ENCODE measurements at regions not wholly inside any gene's neighbourhood (a gene's known extent, or its start where the extent isn't known, plus 50 kb on each side); places are given as distances from the start of the nearest gene placed in this dataset.

- DNase-seq = no peak
These were observed 1334.6 kb downstream of the TBC1D22A start for GRCh38 chr22:48096851-48097665.

- DNase-seq = no peak
These were observed 1334.0 kb downstream of the TBC1D22A start for GRCh38 chr22:48096411-48096810.

DNA sequence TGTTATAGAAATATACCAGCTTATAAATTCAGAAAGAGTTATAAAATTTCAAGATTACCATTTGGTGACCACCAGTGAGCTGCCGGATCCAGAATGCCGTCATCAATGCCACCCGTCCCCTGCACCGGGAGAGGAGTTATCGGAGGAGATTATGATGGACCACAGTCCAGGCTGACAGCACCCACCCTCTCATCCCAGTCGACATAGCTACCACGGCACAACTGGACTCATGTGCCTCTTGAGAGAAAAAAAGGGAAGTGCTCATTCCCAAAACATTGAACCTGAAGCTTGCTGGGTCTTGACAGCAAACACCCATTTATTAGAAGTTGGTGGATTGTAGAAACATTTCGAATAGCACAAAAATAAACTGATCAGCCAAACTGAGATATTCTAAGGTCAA is 1331.5 kb downstream of the TBC1D22A start:
- DNase-seq = no peak

- DNase-seq = no peak
These were observed 1330.4 kb downstream of the TBC1D22A start for GRCh38 chr22:48092866-48093265.

GRCh38 chr22:48091656-48092223 is 1329.3 kb downstream of the TBC1D22A start:
- no peak for DNase-seq

DNA sequence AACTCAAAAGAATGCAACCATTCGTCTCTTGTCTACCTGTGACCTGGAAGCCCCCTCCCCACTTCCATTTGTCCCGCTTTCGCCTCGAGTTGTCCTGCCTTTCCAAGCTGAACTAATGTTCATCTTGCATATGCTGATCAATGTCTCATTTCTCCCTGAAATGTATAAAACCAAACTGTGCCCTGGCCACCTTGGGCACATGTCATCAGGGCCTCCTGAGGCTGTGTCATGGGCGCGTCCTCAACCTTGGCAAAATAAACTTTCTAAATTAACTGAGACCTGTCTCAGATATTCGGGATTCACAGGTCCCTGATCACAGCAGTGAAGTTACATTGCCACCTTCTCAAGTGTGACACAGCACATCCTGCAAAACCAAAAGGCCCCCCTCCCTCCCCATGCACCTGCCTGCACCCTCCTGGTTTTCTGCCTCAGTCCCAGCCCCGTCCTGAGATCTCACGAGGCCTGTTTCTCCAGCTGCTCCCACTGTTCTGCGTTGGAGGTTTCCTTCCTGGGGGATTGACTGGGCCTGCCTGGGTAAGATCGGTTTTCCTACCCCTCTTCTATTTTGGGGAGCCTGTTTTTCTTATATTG is 1328.7 kb downstream of the TBC1D22A start:
- no peak for DNase-seq

DNA sequence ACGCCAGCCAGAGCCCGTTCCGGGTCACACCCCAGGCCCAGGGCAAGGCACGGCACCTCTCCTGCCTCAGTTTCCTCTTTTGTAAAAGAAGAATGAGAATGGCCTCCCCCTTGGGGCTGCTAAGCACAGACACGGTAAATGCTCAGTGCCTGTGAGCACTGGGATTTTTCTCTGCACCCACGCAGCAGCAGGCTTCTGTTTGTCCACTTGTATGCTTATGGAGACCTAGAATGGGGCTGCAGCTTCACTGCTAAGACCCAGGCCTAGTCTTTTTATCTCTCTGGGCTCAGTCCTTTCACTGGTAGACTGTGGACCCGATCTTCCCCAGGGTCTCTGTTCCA is 1327.9 kb downstream of the TBC1D22A start:
- no peak for DNase-seq

DNA sequence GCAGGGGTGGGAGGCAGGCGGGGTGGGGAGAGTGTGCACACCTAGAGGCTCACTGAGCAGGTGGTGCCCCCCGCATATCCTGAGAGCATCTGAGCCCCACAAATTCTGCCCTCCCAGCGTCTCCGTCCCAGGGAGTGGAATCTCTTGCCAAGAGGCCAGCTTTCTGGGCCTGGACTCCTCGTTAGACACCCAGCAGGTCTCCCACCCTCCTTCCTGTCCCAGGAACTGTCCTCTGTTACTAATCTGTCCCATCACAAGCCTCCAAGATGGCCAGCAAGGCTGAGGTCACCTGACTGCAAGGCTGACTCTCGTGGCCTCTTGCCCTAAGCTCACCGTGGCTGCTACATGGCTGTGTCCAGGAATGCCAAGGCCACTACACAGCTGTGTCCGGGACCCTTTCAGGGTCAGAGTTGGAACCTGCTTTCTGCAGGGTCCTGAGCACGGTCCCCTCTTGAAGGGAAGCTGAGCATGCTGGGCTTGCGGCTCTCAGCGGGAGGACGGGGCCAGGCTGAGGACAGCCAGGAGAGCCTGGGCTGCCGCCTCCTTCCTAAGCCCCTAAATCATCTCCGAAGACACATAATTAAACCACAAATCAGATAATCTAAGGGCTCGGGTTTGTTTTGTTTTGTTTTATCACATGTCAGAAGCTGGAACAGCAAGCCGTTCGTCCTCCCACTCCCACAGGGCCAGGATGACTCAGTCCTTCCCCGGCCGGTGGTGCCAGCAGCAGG is 1327.3 kb downstream of the TBC1D22A start:
- no peak for DNase-seq

DNA sequence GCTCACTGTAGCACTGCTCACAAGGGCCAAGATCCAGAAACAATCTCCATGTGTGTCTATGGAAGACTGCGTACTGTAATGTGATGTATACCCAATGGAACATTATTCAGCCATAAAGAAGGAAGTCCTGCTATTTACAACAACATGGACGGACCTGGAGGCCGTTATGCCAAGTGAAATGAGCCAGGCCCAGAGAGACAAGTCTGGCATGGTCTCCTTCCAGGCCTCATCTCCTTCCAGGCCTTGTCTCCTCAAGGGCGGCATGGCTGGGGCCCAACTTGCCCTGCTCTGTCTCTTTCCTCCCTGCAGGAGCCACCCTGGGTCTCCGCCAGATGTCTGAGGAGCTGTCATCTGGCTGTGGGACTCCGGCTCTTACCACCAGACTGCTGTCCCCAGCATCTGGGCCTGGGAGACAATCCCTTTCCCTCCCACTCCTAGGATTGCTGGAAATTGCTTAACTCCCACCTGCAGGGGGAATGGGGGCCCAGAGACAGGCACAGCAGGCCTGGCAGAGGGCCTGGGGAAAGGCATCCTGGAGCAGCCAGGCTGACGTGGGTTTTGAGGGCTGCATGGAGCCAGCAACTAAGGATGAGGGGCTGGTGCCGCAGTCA is 1326.6 kb downstream of the TBC1D22A start:
- no peak for DNase-seq

DNA sequence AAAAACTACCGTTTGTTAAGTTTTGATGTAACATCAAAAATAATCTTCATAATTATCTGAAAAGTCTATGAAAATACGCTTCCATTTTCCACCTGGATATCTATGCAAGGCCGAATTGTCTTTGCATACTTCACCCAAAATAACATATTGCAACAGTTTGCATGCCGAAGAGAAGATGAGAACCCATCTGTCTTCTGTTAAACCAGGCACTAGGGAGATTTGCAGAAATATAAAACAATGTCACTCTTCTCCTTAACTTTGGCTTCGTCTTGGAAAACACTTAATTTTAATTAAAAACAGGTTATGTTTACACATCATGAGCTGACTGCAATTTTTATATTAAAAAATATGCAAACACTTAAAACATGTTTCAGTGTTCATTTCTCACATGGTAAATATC is 1325.8 kb downstream of the TBC1D22A start:
- no peak for DNase-seq

- DNase-seq = no peak
These were observed 1323.6 kb downstream of the TBC1D22A start for GRCh38 chr22:48085901-48086645.

- DNase-seq = no peak
These were observed 1322.2 kb downstream of the TBC1D22A start for GRCh38 chr22:48084729-48085050.

GRCh38 chr22:48084041-48084728 is 1321.7 kb downstream of the TBC1D22A start:
- no peak for DNase-seq

DNA sequence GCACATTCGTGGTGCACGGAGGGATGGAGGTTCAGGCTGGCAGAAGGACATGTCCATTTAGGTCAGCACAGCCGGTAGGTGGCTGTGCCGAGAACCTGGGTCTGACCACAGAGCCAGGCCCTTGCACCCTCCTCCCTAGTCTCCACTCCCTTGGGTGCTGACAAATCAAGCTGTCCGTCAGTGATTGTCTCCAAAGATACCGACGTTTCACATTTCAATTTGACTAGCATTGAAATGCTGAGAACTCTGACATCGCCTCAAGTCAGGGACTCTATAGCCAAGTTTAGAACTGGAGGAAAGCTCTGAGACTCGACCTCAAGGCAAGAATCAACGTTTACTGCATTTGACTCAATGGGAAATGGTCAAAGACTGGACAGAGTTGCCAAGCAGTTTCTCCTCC is 1321.1 kb downstream of the TBC1D22A start:
- DNase-seq = no peak

- no peak for DNase-seq
These were observed 1319.8 kb downstream of the TBC1D22A start for GRCh38 chr22:48082284-48082683.

DNA sequence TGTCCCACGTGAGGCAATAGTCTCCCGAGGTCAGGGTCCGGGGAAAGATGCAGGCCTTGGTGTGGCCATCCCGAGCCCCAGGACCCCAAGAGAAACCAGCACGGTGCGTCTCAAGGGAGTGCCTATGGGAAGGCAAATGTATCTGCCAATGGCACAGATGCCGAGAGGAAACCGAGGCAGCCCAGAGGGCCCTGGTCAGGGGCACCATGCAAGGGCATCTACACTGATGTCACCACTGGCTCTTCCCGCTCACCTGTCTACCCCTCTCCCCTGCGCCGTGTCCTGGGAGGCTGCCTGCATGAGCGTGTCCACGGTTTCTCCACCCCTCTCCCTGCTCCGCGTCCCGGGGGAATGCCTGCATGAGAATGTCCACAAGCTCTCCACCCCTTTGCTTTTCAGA is 1318.8 kb downstream of the TBC1D22A start:
- no peak for DNase-seq

DNA sequence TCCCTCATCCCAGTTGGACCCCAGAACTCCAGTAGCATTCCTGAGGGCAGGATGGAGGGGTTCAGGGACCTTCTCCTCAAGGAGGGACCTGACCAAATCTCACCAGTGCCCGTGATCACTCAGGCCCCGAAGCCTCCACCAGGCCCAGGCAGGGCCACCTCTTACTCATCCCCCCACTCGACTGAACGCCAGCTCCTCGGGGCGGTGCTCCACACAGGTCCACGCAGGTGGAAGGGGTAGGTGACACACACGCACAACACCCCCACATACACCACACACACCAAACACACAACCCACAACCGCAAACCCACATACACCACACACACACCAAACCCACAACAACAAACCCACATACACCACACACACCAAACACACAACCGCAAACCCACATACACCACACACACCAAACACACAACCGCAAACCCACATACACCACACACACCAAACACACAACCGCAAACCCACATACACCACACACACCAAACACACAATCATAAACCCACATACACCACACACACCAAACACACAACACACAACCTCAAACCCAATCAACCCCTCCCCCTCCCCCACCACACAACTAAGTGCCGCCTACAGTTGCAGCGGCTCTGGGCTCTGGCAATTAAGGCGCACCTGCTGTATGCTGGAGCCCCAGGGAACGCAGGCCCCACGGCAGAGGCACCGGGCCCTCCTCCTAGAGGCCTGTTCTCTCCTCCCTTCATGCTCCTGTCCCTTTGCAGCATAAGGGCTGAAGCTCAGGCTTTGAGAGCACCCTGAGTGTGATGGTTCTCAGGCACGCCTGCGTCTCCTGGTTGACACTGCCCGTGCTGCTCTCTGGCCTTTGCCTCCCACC is 1318.1 kb downstream of the TBC1D22A start:
- no peak for DNase-seq

DNA sequence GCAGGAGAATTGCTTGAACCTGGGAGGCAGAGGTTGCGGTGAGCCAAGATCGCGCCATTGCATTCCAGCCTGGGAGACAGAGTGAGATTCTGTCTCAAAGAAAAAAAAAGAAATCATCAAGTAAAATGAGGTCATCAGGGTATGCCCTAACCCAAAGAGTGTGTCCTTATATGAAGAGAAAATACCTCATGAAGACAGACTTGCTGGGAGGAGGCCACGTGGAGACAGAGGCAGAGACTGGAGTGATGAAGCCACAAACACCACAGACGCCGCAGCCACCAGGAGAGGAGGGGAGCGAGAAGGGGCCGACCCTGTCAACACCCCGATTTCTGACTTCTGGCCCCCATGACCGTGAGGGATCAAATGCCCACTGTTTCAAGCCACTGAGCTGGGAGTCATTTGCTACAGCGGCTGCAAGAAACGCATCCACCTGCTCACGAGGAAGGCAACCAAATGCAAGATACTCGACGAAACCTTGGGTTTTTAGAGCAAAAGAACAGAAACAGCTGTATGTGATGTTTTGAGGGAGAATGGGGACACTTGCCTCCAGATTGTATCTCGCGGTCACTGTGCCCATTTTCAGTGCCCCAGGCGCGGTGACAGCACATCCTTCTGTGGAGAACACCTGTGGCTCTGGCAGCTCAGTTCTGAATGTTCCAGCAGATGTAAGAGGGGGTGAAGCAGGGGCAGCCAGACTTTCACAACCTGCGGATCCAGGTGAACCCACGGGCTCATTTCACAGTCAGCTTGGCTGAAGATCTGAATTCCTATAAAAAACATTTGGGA is 1317.2 kb downstream of the TBC1D22A start:
- no peak for DNase-seq

DNA sequence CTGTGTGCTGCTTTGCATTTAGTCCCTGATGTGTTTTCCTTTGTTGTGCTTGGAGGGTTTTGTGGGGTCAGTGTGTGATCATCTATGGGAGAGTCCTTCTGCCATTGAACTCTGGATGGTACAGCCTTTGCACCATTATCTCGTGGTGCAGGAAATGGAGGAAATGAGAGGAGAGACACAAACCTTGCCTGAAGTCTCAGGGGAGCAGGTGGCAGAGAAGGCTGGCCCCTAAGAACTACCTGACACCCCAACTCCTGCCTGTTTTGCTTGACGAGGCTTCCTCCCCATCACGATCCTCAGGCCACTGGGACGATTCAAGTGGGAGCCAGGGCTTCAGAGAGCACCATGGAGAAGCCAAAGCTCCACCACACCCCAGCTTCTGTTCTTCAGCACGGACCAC is 1316.4 kb downstream of the TBC1D22A start:
- no peak for DNase-seq

DNA sequence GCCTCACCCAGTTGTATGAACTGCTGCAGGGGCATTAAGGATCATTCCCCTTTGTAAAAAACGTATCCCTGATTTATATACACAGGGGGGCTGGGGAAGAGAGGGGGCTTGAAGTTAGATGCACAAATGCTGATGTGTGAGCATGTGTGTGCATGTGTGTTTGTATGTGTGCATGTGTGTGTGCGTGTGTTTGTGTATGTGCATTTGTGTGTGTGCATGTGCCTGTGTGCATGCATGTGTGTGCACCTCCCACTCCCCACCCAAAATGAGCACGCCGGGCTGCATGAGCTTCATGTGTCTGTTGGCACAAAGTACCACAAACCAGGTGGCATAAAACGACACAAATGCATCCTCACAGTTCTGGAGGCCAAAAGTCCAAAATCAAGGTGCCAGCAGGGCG is 1315.2 kb downstream of the TBC1D22A start:
- DNase-seq = no peak
